ENCODE measurements at regions not wholly inside any gene's neighbourhood (a gene's known extent, or its start where the extent isn't known, plus 50 kb on each side); places are given as distances from the start of the nearest gene placed in this dataset.
"Not testable (repeated sequence)": the region's sequence is repeated elsewhere in the genome, so short reads cannot be mapped to it uniquely, and the experiment has no call there.

DNA sequence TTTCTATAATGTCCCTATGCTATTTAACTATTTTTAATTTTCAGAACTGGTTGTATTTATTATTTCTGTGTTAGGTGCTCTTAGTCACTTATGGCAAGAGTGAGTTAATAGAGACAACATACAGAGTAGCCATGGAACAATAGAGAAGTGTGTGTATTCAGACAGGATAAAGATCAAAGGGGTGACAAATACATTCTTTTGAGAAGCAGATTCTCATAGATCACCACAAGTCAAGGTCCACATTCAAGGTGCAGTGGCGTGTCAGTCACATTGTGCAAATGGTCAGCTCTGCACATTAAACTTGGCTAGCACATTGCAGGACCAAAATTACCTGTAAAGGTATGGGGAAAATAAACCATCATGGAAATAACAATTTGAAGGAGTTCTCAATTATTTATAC is 369.7 kb downstream of the RPIA start:
- not testable (repeated sequence) for H2BK15ac ChIP-seq (ENCODE audit: low read depth, low read length); H3K79me1 ChIP-seq (ENCODE audit: insufficient read depth, low read depth, low read length, poor library complexity, severe bottlenecking); H3K4ac ChIP-seq (ENCODE audit: low read depth, low read length); H3K79me2 ChIP-seq (ENCODE audit: insufficient read depth, low read length); H3K27me3 Mint-ChIP-seq (ENCODE audit: low read depth); H2AK5ac ChIP-seq (ENCODE audit: insufficient read length, low read length); H4K20me1 ChIP-seq (ENCODE audit: control insufficient read depth, insufficient read depth, insufficient read length); H3K27ac Mint-ChIP-seq; H3T11ph ChIP-seq (ENCODE audit: low read length); H3K23me2 ChIP-seq (ENCODE audit: insufficient read length, low read depth, low read length, poor library complexity, severe bottlenecking); DNase-seq; H2AFZ ChIP-seq (ENCODE audit: low read length); H3K4me2 ChIP-seq (ENCODE audit: insufficient read depth, insufficient read length, low read length); H2BK12ac ChIP-seq (ENCODE audit: insufficient read length, low read depth, low read length); H3K23ac ChIP-seq (ENCODE audit: insufficient read length, low read depth, low read length); H3K18ac ChIP-seq (ENCODE audit: insufficient read length, low read depth, low read length); H3K4me3 Mint-ChIP-seq; H3K9me3 ChIP-seq (ENCODE audit: control insufficient read depth, low read depth, low read length); H3K27me3 ChIP-seq (ENCODE audit: insufficient read depth, low read length); H3K4me1 ChIP-seq (ENCODE audit: insufficient read depth, low read length); H3K36me3 Mint-ChIP-seq (ENCODE audit: insufficient read depth in 1 of 3, low read depth in 3 of 3); H3K4me1 Mint-ChIP-seq; H4K91ac ChIP-seq (ENCODE audit: insufficient read length, low read depth, low read length); H4K8ac ChIP-seq (replicated peaks; ENCODE audit: insufficient read length, low read depth, low read length); H2BK5ac ChIP-seq (ENCODE audit: insufficient read length, low read length); H3K56ac ChIP-seq (ENCODE audit: insufficient read length, low read depth, low read length); H2BK20ac ChIP-seq (ENCODE audit: low read depth, low read length, poor library complexity, severe bottlenecking); H3K27ac ChIP-seq (ENCODE audit: insufficient read length, low read depth, low read length); H2BK120ac ChIP-seq (ENCODE audit: low read depth, low read length, poor library complexity, severe bottlenecking); H4K5ac ChIP-seq (ENCODE audit: insufficient read length, low read depth, low read length); H3K9ac ChIP-seq (ENCODE audit: extremely low read depth, insufficient read length, low read length); H3K14ac ChIP-seq (ENCODE audit: insufficient read depth, low read length)
- WGBS (ENCODE audit: extremely low coverage, insufficient read length, low lambda C conversion rate): no CpG with 5 or more reads among the region's 1 CpG
- H3K9me3 Mint-ChIP-seq: peaks cover 12 to 48% of the 10 kb centered on the region in 2 experiments

DNA sequence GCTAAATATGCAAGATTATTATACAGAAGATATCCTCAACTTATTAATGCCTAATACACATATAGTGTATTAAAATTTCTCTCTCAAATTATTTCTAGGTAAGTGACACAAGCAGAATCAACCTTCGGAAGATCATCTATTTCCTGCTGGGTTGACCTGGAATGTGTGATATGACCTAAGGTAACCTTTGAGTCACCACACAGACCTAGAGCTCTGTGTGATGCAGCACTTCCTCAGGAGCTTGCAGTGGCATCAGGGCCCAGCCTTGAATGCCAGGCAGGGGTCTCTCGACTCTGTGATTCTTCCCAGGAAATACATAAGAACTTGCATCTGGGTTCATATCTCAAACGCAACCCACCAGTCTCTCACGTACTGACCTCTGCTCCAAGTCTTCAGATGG is 385.3 kb downstream of the RPIA start:
- H3K4me1 Mint-ChIP-seq; H3K9me3 ChIP-seq (ENCODE audit: control insufficient read depth, low read depth, low read length); H2BK15ac ChIP-seq (ENCODE audit: low read depth, low read length); H2AK5ac ChIP-seq (ENCODE audit: insufficient read length, low read length); H2BK5ac ChIP-seq (ENCODE audit: insufficient read length, low read length); H3K27me3 ChIP-seq (ENCODE audit: insufficient read depth, low read length); H4K8ac ChIP-seq (replicated peaks; ENCODE audit: insufficient read length, low read depth, low read length); H3K4me1 ChIP-seq (ENCODE audit: insufficient read depth, low read length); H3K9ac ChIP-seq (ENCODE audit: extremely low read depth, insufficient read length, low read length); H4K20me1 ChIP-seq (ENCODE audit: control insufficient read depth, insufficient read depth, insufficient read length); DNase-seq; H3K56ac ChIP-seq (ENCODE audit: insufficient read length, low read depth, low read length); H2BK12ac ChIP-seq (ENCODE audit: insufficient read length, low read depth, low read length); H2AFZ ChIP-seq (ENCODE audit: low read length); H4K5ac ChIP-seq (ENCODE audit: insufficient read length, low read depth, low read length); H3K79me2 ChIP-seq (ENCODE audit: insufficient read depth, low read length); H3K79me1 ChIP-seq (ENCODE audit: insufficient read depth, low read depth, low read length, poor library complexity, severe bottlenecking); H3K27me3 Mint-ChIP-seq (ENCODE audit: low read depth); H3K23me2 ChIP-seq (ENCODE audit: insufficient read length, low read depth, low read length, poor library complexity, severe bottlenecking); H3K23ac ChIP-seq (ENCODE audit: insufficient read length, low read depth, low read length); H3K4me2 ChIP-seq (ENCODE audit: insufficient read depth, insufficient read length, low read length); H3K18ac ChIP-seq (ENCODE audit: insufficient read length, low read depth, low read length); H3K4me3 Mint-ChIP-seq; H3K4ac ChIP-seq (ENCODE audit: low read depth, low read length); H4K91ac ChIP-seq (ENCODE audit: insufficient read length, low read depth, low read length); H2BK20ac ChIP-seq (ENCODE audit: low read depth, low read length, poor library complexity, severe bottlenecking); H3T11ph ChIP-seq (ENCODE audit: low read length); H3K27ac Mint-ChIP-seq; H3K14ac ChIP-seq (ENCODE audit: insufficient read depth, low read length); H2BK120ac ChIP-seq (ENCODE audit: low read depth, low read length, poor library complexity, severe bottlenecking); H3K27ac ChIP-seq (ENCODE audit: insufficient read length, low read depth, low read length); H3K36me3 Mint-ChIP-seq (ENCODE audit: insufficient read depth in 1 of 3, low read depth in 3 of 3): not testable (repeated sequence)
- H3K9me3 Mint-ChIP-seq: peaks cover 25 to 40% of the 10 kb centered on the region in 2 experiments
- no CpG with 5 or more reads among the region's 4 CpGs for WGBS (ENCODE audit: extremely low coverage, insufficient read length, low lambda C conversion rate)
